H1 (cell line): ENCODE measurements at regions not wholly inside any gene's neighbourhood (a gene's known extent, or its start where the extent isn't known, plus 50 kb on each side); places are given as distances from the start of the nearest gene placed in this dataset.

Experiments used
- CTCF ChIA-PET: fragments of 300-600 bp; sonication (Branson Sonifier 250); formaldehyde crosslinking; loops from one replicate; lab custom pipeline; 2021; ENCODE audit not compliant: partially characterized antibody; lab: Charles Lee
- POLR2A ChIA-PET: fragments of 300-600 bp; sonication (Branson Sonifier 250); formaldehyde crosslinking; loops from one replicate; lab custom pipeline; 2021; ENCODE audit warnings: inconsistent platforms; ENCODE audit not compliant: partially characterized antibody; lab: Charles Lee
- DNase-seq, 2 experiments: peaks; one replicate each; pipeline versions ENCODE4 v3.0.0 to v3.0.0-alpha.2; 2010 to 2022; ENCODE audit warnings: low spot score in 2 of 2, low read depth in 1 of 2, mixed read lengths in 1 of 2
- FAIRE-seq: peaks from 2 replicates; lab custom pipeline; 2011; peaks lifted over from hg19 to GRCh38; lab: Jason Lieb, UNC
- H2AFZ ChIP-seq: 2 replicates; pipeline ENCODE4 v1.8.1; 2012; ENCODE audit warnings: low read length, inconsistent platforms
- H2AK5ac ChIP-seq: 2 replicates; pipeline ENCODE4 v1.6.1; 2013; ENCODE audit warnings: low read depth, low read length
- H2BK120ac ChIP-seq: replicated peaks from 2 replicates; pipeline ENCODE3; 2013; ENCODE audit warnings: low read depth, low read length, inconsistent platforms
- H2BK12ac ChIP-seq: 2 replicates; pipeline ENCODE4 v1.6.1; 2013; ENCODE audit warnings: low read depth, low read length
- H2BK15ac ChIP-seq: 2 replicates; pipeline ENCODE4 v1.6.1; 2013; ENCODE audit warnings: low read length
- H2BK20ac ChIP-seq: 2 replicates; pipeline ENCODE4 v1.6.1; 2013; ENCODE audit warnings: low read length
- H2BK5ac ChIP-seq: 2 replicates; pipeline ENCODE4 v1.6.1; 2013; ENCODE audit warnings: low read depth, low read length
- H3K14ac ChIP-seq: 2 replicates; pipeline ENCODE4 v1.6.1; 2013; ENCODE audit warnings: inconsistent platforms; ENCODE audit not compliant: insufficient read length
- H3K18ac ChIP-seq: 2 replicates; pipeline ENCODE4 v1.6.1; 2013; ENCODE audit warnings: low read length; ENCODE audit errors: extremely low read depth
- H3K23ac ChIP-seq: 2 replicates; pipeline ENCODE4 v1.6.1; 2013; ENCODE audit warnings: inconsistent platforms; ENCODE audit not compliant: insufficient read length
- H3K23me2 ChIP-seq: 2 replicates; pipeline ENCODE4 v1.6.1; 2013; ENCODE audit warnings: low read depth, low read length
- H3K27ac ChIP-seq: 2 replicates; pipeline ENCODE4 v1.6.1; 2011; ENCODE audit warnings: low read depth, low read length, inconsistent platforms
- H3K27me3 ChIP-seq, 4 experiments: replicated peaks in 1 of 4; 1 replicate in 1 of 4; 2 replicates in 3 of 4; pipeline versions ENCODE4 v1.6.1 to v1.8.1; 2011 to 2013; ENCODE audit warnings: low read length in 3 of 4, mild to moderate bottlenecking in 3 of 4, inconsistent platforms in 2 of 4, mixed read lengths in 2 of 4, moderate library complexity in 1 of 4; ENCODE audit not compliant: control insufficient read depth in 3 of 4, insufficient read depth in 3 of 4; ENCODE audit errors: extremely low read depth in 1 of 4
- H3K36me3 ChIP-seq, 4 experiments: 2 replicates each; pipeline versions ENCODE4 v1.6.1 to v1.8.1; 2011 to 2013; ENCODE audit warnings: mild to moderate bottlenecking in 4 of 4, low read length in 3 of 4, moderate library complexity in 2 of 4, control low read depth in 1 of 4, inconsistent platforms in 1 of 4; ENCODE audit not compliant: insufficient read depth in 4 of 4, control insufficient read depth in 2 of 4
- H3K4ac ChIP-seq: replicated peaks from 2 replicates; pipeline ENCODE3; 2013; ENCODE audit warnings: low read length, low read depth, mixed read lengths, inconsistent platforms; ENCODE audit not compliant: insufficient read length
- H3K4me1 ChIP-seq, 4 experiments: replicated peaks in 1 of 4; 1 replicate in 1 of 4; 2 replicates in 3 of 4; pipeline versions ENCODE4 v1.6.1 to v1.8.1; 2011 to 2013; ENCODE audit warnings: low read length in 3 of 4, inconsistent platforms in 2 of 4, mixed read lengths in 1 of 4; ENCODE audit not compliant: insufficient read depth in 4 of 4, control insufficient read depth in 3 of 4
- H3K4me2 ChIP-seq, 2 experiments: 2 replicates each; pipeline versions ENCODE4 v1.6.1 to v1.8.1; 2011 to 2013; ENCODE audit warnings: low read depth in 2 of 2, low read length in 2 of 2, control low read depth in 1 of 2, inconsistent platforms in 1 of 2, mild to moderate bottlenecking in 1 of 2; ENCODE audit not compliant: insufficient read depth in 1 of 2
- H3K4me3 ChIP-seq, 4 experiments: fragments of 200-600, 300-600 bp in 1 of 4; sonication (generic), shearing (Covaris generic), sonication (Bioruptor Twin) in 1 of 4; 2 replicates each; pipeline versions ENCODE4 v1.5.1 to v1.8.1; 2011 to 2016; ENCODE audit warnings: low read length in 4 of 4, low read depth in 3 of 4, control low read depth in 2 of 4, inconsistent platforms in 2 of 4, mild to moderate bottlenecking in 2 of 4, mixed read lengths in 1 of 4, moderate library complexity in 1 of 4; ENCODE audit not compliant: insufficient read depth in 2 of 4; ENCODE audit errors: extremely low read depth in 1 of 4
- H3K56ac ChIP-seq: replicated peaks from 2 replicates; pipeline ENCODE3; 2013; ENCODE audit warnings: low read depth, mild to moderate bottlenecking, mixed read lengths, low read length, inconsistent platforms; ENCODE audit not compliant: insufficient read length
- H3K79me1 ChIP-seq: 2 replicates; pipeline ENCODE4 v1.6.1; 2013; ENCODE audit warnings: low read depth, low read length, control low read depth
- H3K79me2 ChIP-seq, 2 experiments: 2 replicates each; pipeline versions ENCODE4 v1.6.1 to v1.8.1; 2012 to 2013; ENCODE audit warnings: low read length in 2 of 2, mild to moderate bottlenecking in 2 of 2, inconsistent platforms in 1 of 2; ENCODE audit not compliant: insufficient read depth in 2 of 2, control insufficient read depth in 1 of 2
- H3K9ac ChIP-seq, 4 experiments: replicated peaks in 1 of 4; 1 replicate in 1 of 4; 2 replicates in 3 of 4; pipeline versions ENCODE4 v1.6.1 to v1.8.1; 2011 to 2013; ENCODE audit warnings: low read depth in 3 of 4, low read length in 3 of 4, control low read depth in 2 of 4, mild to moderate bottlenecking in 2 of 4, moderate library complexity in 2 of 4, inconsistent platforms in 1 of 4; ENCODE audit errors: extremely low read depth in 1 of 4
- H3K9me3 ChIP-seq, 2 experiments: 2 replicates each; pipeline versions ENCODE4 v1.6.1 to v1.8.1; 2012 to 2013; ENCODE audit warnings: mild to moderate bottlenecking in 2 of 2, moderate library complexity in 2 of 2, control low read depth in 1 of 2, inconsistent platforms in 1 of 2, low read depth in 1 of 2, low read length in 1 of 2, mixed read lengths in 1 of 2; ENCODE audit not compliant: insufficient read depth in 2 of 2
- H4K20me1 ChIP-seq, 2 experiments: replicated peaks in 1 of 2; 2 replicates each; pipeline versions ENCODE3 to v1.8.1; 2011 to 2013; ENCODE audit warnings: inconsistent platforms in 2 of 2, low read length in 2 of 2, mild to moderate bottlenecking in 1 of 2; ENCODE audit not compliant: insufficient read depth in 2 of 2, control insufficient read depth in 1 of 2
- H4K5ac ChIP-seq: 2 replicates; pipeline ENCODE4 v1.6.1; 2013; ENCODE audit warnings: low read length, low read depth, mixed read lengths, inconsistent platforms; ENCODE audit not compliant: insufficient read length
- H4K8ac ChIP-seq: 2 replicates; pipeline ENCODE4 v1.8.0; 2013; ENCODE audit warnings: mild to moderate bottlenecking, moderate library complexity, low read length, inconsistent platforms; ENCODE audit not compliant: insufficient read depth; ENCODE audit errors: extremely low read depth
- H4K91ac ChIP-seq: replicated peaks from 2 replicates; pipeline ENCODE3; 2013; ENCODE audit warnings: low read length, mixed read lengths, inconsistent platforms; ENCODE audit not compliant: insufficient read length
- EZH2 ChIP-seq: fragments of 200-600 bp; sonication (generic); IDR thresholded peaks from 2 replicates; pipeline ENCODE4 v1.7.1; 2012; ENCODE audit warnings: low read depth, mild to moderate bottlenecking, moderate library complexity, low read length, inconsistent platforms; ENCODE audit not compliant: severe bottlenecking
- HDAC2 ChIP-seq, 2 experiments: fragments of 300-600 bp in 1 of 2; sonication (generic) in 1 of 2; IDR thresholded peaks; 2 replicates each; pipeline ENCODE4 v1.6.1; 2011 to 2012; ENCODE audit warnings: low read depth in 2 of 2, low read length in 2 of 2, mild to moderate bottlenecking in 2 of 2, moderate library complexity in 2 of 2, borderline replicate concordance in 1 of 2, inconsistent platforms in 1 of 2
- KDM5A ChIP-seq: fragments of 200-600 bp; IDR thresholded peaks from 2 replicates; pipeline ENCODE4 v1.7.1; 2012; ENCODE audit warnings: mild to moderate bottlenecking, low read length, inconsistent platforms, mixed read lengths
- MAX ChIP-seq: IDR thresholded peaks from 2 replicates; pipeline ENCODE4 v1.6.1; 2012; ENCODE audit warnings: inconsistent platforms
- PHF8 ChIP-seq: fragments of 200-600 bp; sonication (generic); conservative IDR thresholded peaks from 2 replicates; pipeline ENCODE4 v1.7.1; 2012; ENCODE audit warnings: low read depth, mild to moderate bottlenecking, inconsistent platforms, low read length, moderate library complexity
- POLR2AphosphoS5 ChIP-seq: IDR thresholded peaks from 2 replicates; pipeline ENCODE4 v1.6.1; 2011; ENCODE audit warnings: low read depth, low read length
- RXRA ChIP-seq: IDR thresholded peaks from 2 replicates; pipeline ENCODE4 v1.6.1; 2011; ENCODE audit warnings: low read depth, mild to moderate bottlenecking, low read length, moderate library complexity; ENCODE audit not compliant: insufficient read depth
- SP1 ChIP-seq: IDR thresholded peaks from 2 replicates; pipeline ENCODE4 v1.6.1; 2011; ENCODE audit warnings: low read depth, low read length
- ZNF274 ChIP-seq: IDR thresholded peaks from 2 replicates; pipeline ENCODE4 v1.7.0; 2012; ENCODE audit warnings: low read length, borderline replicate concordance; ENCODE audit errors: extremely low read depth
- WGBS, 2 experiments: shearing (Covaris generic) in 1 of 2; methylation state at CpG; one replicate each; pipeline versions ENCODE4 v1.1.6 to v1.1.7; 2013 to 2015; ENCODE audit warnings: low lambda C conversion rate in 2 of 2, mixed read lengths in 2 of 2, inconsistent platforms in 1 of 2, low coverage in 1 of 2, missing lambda C conversion rate in 1 of 2; ENCODE audit not compliant: insufficient replicate concordance in 2 of 2, insufficient coverage in 1 of 2, insufficient read length in 1 of 2; ENCODE audit errors: extremely low coverage in 1 of 2, missing lambda C conversion rate in 1 of 2; 5-methylcytosine and 5-hydroxymethylcytosine counted together
- TF ChIP-seq, protein P1 (sequence below), 3 experiments: IDR thresholded peaks; 1 replicate in 2 of 3; 2 replicates in 1 of 3; pipeline versions ENCODE4 v1.5.1 to v1.6.1; 2011; ENCODE audit warnings: low read length in 3 of 3, mild to moderate bottlenecking in 3 of 3, inconsistent platforms in 2 of 3, low read depth in 1 of 3, moderate library complexity in 1 of 3; ENCODE audit not compliant: insufficient read depth in 1 of 3; ENCODE audit errors: control extremely low read depth in 1 of 3

DNA sequence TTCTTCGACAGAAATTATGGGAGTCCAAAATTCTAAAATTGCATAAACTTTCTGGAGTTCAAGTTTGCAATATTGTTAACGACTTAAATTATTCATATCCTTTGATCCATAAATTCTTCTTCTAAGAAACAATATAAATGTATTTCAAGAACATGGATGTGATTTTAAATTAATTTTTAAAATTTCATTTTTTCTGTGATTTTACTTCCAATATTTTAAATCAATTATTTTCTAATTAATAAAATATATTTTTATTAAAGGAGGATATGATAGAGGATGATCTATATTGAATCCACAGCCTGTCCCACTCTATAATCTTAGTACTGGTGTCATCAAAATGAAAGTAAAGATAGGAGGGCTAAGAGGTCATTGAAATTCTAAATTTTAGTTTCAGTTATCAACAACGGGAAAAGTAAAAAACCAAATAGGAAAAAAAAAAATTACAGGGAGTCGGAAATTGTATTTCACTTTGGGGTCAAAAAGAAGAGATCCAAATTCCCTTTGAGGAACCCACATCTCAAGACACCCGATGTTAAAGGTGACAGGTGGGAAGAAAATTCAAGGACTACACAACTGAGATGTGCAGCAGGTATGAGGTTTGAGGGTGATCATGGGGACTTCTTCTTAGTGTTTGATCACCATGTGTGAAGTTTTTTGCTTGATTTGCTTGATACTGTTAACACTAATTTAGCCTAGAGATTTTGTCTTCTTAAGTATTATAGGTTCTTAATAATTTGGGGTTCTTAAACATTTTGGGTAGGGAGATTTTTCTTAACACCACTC is 154.8 kb upstream of the RGS18 start:
- Histone ChIP-seq H3K56ac (no peak overlapping the region), H2AK5ac (no peak overlapping the region), H3K9me3 (no peaks in the 10 kb centered on the region), H4K5ac (no peak overlapping the region), H2BK120ac (no peak overlapping the region), H2BK15ac (no peak overlapping the region), H3K36me3 (no peaks in the 10 kb centered on the region), H3K23me2 (no peaks in the 10 kb centered on the region), H3K4me1 (no peaks in the 10 kb centered on the region), H2BK5ac (no peak overlapping the region), H3K18ac (no peak overlapping the region), H4K91ac (no peak overlapping the region), H4K20me1 (no peaks in the 10 kb centered on the region), H2AFZ (no peak overlapping the region), H3K4me3 (no peak overlapping the region), H2BK20ac (no peak overlapping the region), H3K79me2 (no peaks in the 10 kb centered on the region), H3K27ac (no peak overlapping the region), H2BK12ac (no peak overlapping the region), H3K9ac (no peak overlapping the region), H3K14ac (no peak overlapping the region), H4K8ac (no peak overlapping the region), H3K23ac (no peak overlapping the region), H3K4me2 (no peak overlapping the region), H3K4ac (no peak overlapping the region), H3K27me3 (no peaks in the 10 kb centered on the region), H3K79me1 (no peaks in the 10 kb centered on the region)
- WGBS, 2 experiments: 92% methylated on average over 5 of the region's 5 CpGs; no CpG with 5 or more reads in 1 of the 2 experiments
- no peak for FAIRE-seq
- CTCF ChIA-PET: no interaction called here
- POLR2A ChIA-PET: no interaction called here
- DNase-seq: no peak
- no peak for TF ChIP-seq PHF8
- TF ChIP-seq EZH2: no peak
- TF ChIP-seq MAX: no peak
- TF ChIP-seq RXRA: no peak
- no peak for TF ChIP-seq ZNF274
- no peak for TF ChIP-seq KDM5A
- no peak for TF ChIP-seq SP1
- TF ChIP-seq HDAC2 (IDR thresholded peaks at IDR 0.05; ENCODE audit: borderline replicate concordance in 1 of 2, low read depth in 2 of 2, low read length in 2 of 2): no peak
- TF ChIP-seq, protein P1, sequence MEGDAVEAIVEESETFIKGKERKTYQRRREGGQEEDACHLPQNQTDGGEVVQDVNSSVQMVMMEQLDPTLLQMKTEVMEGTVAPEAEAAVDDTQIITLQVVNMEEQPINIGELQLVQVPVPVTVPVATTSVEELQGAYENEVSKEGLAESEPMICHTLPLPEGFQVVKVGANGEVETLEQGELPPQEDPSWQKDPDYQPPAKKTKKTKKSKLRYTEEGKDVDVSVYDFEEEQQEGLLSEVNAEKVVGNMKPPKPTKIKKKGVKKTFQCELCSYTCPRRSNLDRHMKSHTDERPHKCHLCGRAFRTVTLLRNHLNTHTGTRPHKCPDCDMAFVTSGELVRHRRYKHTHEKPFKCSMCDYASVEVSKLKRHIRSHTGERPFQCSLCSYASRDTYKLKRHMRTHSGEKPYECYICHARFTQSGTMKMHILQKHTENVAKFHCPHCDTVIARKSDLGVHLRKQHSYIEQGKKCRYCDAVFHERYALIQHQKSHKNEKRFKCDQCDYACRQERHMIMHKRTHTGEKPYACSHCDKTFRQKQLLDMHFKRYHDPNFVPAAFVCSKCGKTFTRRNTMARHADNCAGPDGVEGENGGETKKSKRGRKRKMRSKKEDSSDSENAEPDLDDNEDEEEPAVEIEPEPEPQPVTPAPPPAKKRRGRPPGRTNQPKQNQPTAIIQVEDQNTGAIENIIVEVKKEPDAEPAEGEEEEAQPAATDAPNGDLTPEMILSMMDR (IDR thresholded peaks at IDR 0.05; ENCODE audit: control extremely low read depth in 1 of 3, insufficient read depth in 1 of 3, low read depth in 1 of 3, low read length in 3 of 3): no peak
- TF ChIP-seq POLR2AphosphoS5: no peak
